ENCODE measurements at regions not wholly inside any gene's neighbourhood (a gene's known extent, or its start where the extent isn't known, plus 50 kb on each side); places are given as distances from the start of the nearest gene placed in this dataset.
"Not testable (repeated sequence)": the region's sequence is repeated elsewhere in the genome, so short reads cannot be mapped to it uniquely, and the experiment has no call there.

DNA sequence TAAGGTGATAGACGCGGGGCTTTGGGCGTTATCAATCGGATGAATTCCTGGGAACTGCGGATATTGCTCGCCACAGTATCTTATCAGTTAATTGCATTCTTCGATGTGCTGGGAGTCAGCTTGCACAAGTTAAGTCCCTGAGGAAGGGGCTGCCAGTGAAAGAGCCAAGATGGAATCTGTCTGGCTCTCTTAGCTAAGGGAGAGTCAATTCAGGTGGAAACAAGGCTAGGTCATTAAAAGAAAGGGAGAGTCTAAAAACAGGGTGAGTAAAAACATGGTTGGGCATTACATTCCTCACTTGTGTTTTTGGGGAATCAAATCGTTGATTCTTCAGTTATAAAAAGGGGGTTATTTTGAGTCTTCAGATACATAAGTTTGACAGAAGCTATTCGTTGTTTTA lies 196.2 kb downstream of the OTOP1 start:
- not testable (repeated sequence) for DNase-seq (ENCODE audit: low read depth in 2 of 3, low spot score in 2 of 3)

DNA sequence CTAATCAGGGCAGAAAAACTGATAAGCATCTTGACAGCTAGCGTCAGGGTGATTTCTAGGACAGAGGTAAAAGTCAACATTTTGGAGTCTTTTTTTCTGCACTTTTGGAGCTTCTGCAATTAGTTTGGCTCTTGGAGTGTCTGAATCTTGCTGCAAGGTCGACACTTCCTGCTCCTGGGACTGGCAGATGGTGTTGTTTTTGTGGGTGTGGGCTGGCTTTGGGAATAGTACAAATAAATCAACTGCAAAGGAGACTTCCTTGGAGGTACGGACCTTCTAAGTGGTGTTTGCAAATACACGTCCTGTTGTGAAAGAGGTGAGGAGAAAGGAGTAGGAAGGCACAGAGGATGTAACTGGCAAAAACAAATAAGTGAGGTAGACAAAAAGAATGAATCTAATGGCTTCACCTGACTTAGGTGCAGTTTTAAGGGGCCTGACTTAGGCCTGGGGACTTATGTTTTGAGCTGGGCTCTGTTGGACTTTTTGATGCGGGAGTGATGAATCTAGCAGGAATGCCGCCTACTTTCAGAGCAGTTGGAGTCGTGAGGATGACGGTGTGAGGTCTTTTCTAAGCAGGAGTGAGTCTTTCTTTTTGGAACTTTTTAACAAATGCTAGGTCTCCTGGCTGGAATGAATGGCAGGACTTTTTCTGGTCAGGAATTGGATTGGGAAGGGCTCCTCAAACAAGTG lies 195.1 kb downstream of the OTOP1 start:
- DNase-seq (ENCODE audit: low read depth in 2 of 3, low spot score in 2 of 3): not testable (repeated sequence)

DNA sequence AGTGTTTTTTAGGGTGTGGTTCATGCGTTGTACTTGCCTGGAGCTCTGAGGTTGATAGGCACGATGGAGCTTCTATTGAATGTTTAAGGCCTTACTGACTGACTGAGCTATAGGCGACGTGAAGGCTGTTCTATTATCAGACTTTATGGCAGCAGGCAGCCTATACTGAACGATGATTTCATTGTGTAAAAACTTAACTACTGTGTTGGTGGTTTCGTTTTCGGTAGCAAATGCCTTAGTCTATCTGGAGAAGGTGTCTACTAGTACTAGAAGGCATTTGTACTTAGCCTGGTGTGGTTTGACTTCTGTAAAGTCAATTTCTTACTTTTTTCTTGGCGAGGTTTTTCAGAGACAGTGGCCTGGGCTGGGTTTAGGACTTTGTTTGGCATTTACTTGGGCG lies 194.4 kb downstream of the OTOP1 start:
- DNase-seq (ENCODE audit: low read depth in 2 of 3, low spot score in 2 of 3): not testable (repeated sequence)

DNA sequence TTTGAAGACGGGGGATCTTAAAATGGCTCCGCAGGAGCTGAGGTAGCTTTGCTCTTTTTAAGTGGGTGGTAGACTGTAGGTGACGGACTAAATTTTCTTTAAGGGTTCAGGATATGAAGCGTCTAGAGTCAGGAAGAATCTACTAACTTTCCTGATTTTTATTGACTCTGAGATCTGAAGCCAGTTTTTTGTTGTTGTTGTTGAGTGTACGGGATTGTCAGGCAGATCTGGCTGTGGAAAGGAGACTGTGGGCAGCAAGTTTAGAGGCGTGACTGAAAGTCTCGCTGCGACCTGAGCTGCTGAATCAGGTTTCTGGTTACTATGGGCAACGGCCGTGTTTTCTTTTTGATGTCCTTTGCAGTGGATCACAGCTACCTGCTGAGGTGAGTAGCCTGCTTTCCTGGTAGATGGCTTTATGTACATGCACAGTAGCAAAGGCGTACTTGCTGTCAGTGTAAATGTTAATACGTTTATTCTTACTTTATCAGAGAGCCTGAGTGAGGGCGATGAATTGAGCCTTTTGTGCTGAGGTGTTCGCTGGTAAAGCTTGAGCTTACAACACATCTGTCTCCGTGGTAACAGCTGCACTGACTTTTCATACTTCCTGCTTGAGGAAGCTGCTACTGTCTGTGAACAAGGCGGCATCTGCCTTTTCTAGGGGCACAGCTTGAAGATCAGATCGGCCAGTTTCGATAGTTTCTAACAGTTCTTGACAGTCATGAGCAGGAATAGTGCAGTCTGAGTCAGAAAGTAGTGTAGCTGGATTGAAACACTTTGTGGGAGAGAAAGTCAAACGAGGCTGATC lies 193.7 kb downstream of the OTOP1 start:
- DNase-seq (ENCODE audit: low read depth in 2 of 3, low spot score in 2 of 3): not testable (repeated sequence)

DNA sequence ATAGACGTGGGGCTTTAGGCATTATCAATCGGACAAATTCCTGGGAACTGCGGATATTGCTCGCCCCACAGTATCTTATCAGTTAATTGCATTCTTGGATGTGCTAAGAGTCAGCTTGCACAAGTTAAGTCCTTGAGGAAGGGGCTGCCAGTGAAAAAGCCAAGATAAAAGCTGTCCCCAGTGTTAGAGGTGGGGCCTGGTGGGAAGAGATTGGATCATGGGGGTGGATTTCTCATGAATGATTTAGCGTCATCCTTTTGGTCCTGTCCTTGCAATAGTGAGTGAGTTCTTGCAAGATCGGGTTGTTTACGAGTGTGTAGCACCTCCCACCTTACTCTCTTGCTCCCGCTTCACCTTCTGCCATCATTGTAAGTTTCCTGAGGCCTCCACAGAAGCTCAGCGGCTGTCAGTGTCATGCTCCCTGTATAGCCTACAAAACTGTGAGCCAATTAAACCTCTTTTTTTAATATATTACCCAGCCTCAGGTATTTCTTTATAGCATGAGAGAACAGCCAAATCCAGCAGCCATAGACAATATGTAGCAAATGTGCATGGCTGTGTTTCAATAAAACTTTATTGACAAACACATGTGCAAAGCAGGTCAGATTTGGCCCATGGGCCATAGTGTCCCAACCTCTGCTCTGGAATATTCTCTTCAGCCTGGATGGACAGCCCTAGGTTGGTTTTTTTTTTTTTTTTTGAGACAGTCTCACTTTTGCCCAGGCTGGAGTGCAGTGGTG lies 189.2 kb downstream of the OTOP1 start:
- not testable (repeated sequence) for DNase-seq (ENCODE audit: low read depth in 2 of 3, low spot score in 2 of 3)

- not testable (repeated sequence) for DNase-seq (ENCODE audit: low read depth in 2 of 3, low spot score in 2 of 3)
These were observed 180.9 kb downstream of the OTOP1 start for GRCh38 chr4:4045823-4046222.

DNA sequence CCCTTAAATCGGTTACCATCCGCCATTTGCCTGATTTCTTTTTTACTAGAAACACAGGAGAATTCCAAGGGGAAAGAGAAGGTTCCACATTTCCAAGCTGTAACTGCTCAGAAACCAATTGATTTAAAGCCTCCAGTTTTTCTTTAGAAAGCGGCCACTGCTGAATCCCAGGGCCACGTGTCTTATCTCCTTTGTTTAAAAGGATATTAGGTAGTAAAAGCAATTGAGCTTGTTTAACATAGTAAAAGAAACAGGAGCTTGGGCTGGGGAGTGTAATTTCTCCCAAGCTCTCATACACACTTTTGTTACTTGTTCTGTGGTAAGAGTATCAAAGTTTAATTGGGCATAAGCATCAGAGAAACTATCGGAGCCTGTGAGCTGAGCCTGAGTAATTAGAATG lies 180.0 kb downstream of the OTOP1 start:
- DNase-seq (ENCODE audit: low read depth in 2 of 3, low spot score in 2 of 3): not testable (repeated sequence)

GRCh38 chr4:4047202-4047601 lies 179.5 kb downstream of the OTOP1 start:
- DNase-seq (ENCODE audit: low read depth in 2 of 3, low spot score in 2 of 3): not testable (repeated sequence)

- DNase-seq (ENCODE audit: low read depth in 2 of 3, low spot score in 2 of 3): not testable (repeated sequence)
These were observed 178.5 kb downstream of the OTOP1 start for GRCh38 chr4:4048227-4048626.

DNA sequence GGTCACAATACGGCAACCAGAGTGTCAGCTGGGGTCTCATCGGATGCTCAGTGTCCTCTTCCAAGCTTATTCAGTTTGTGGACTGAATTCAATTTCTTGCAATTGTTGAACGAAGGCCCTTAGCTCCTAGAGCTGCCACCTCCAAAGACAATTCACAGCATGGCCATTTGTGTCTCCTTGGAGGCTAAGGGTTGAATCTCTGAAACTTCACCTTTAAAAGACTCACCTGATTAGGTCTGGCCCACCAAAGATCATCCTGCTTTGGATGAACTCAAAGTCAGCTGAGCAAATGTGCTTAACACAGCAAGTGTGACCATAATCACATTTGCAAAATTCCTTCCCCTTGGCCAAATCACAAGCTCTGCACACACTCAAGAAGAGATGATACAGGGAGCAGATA lies 175.9 kb downstream of the OTOP1 start:
- not testable (repeated sequence) for DNase-seq (ENCODE audit: low read depth in 2 of 3, low spot score in 2 of 3)

GRCh38 chr4:4052933-4053332 lies 173.8 kb downstream of the OTOP1 start:
- not testable (repeated sequence) for DNase-seq (ENCODE audit: low read depth in 2 of 3, low spot score in 2 of 3)

DNA sequence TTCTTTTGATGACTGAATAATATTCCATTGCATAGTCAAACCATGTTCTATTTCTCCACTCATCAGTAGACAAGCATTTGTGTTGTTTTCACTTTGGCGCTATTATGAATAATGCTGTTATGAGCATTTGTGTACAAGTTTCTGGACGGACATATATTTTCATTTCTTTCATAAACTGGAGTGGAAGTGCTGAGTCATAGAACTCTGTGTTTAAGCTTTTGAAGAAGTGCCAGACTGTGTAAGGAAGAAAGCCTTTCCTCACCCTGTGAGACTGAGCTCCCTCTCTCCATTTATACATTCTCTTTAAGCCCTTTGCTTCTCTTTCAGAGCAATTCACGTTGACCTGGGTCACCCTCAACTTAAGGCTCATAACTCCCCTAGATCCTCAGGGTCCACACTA lies 169.5 kb downstream of the OTOP1 start:
- DNase-seq (ENCODE audit: low read depth in 2 of 3, low spot score in 2 of 3): not testable (repeated sequence)

DNA sequence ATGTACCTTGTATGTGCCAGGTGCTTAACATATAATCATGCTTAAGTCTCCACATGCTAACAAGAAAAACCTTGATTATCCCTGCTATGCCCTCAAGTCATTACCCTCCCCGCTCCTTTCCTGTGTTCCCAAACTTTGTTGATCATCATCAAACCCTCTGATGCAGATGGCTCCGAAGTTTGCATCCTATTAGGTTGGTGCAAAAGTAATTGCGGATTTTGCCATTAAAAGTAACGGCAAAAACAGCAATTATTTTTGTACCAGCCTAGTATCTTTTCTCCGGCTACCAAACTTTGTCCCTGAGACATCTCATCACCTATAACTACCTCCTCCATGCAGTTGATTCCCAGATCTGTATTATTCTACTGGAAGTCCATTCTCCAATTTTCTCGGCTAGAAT lies 142.6 kb downstream of the OTOP1 start:
- not testable (repeated sequence) for DNase-seq (ENCODE audit: low read depth in 2 of 3, low spot score in 2 of 3)

- not testable (repeated sequence) for DNase-seq (ENCODE audit: low read depth in 2 of 3, low spot score in 2 of 3)
These were observed 136.9 kb downstream of the OTOP1 start for GRCh38 chr4:4089716-4090419.

DNA sequence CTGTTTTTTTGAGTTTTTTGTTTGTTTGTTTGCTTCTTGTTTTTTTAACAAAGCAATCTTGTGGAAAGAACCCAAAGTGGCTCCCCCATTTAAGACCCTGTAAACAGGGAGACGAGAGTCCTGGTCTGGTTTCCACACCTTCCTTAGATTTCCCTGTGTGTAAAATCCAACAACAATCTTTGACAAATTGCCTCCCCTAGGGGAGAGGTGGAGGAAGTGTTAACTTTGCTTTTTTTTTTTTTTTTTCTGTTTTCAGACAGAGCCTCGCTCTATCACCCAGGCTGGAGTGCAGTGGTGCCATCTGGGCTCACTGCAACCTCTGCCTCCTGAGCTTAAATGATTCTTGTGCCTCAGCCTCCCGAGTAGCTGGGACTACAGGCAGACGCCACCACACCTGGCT lies 136.0 kb downstream of the OTOP1 start:
- not testable (repeated sequence) for DNase-seq (ENCODE audit: low read depth in 2 of 3, low spot score in 2 of 3)

DNA sequence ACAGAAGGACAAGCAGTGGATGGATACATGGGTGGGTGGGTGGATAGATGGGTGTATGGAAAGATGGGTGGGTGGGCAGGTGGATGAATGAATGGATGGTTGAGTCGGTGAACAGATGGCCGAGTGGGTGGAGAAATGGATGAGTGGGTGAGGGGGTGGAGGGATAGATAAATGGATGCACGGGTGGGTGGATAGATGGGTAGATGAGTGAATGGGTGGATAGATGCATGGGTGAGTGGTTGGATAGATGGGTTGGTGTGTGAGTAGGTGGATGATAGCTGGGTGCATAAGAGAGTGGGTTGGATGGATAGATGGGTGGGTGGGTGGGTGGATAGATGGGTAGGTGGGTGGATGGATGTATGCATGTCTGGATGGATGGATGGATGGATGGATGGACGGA lies 134.6 kb downstream of the OTOP1 start:
- DNase-seq (ENCODE audit: low read depth in 2 of 3, low spot score in 2 of 3): not testable (repeated sequence)

DNA sequence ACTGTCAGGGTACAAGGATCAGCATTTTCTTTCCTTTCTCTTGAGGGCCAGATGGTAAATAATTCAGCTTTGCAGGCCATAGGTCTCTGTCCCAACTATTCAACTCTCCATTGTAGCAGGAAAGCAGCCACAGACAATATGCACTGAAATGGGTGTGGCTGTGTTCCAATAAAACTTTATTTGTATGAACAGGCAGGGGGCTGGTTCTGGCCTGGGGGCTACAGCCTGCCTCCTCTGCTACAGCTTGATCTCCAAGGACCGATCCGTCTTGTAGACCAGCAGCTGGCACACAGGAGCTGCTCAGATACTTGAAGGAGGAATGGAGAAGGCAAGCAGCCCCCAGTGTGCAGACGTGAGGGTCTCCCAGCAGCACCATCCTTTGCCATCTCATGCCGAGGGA lies 127.1 kb downstream of the OTOP1 start:
- not testable (repeated sequence) for DNase-seq (ENCODE audit: low read depth in 2 of 3, low spot score in 2 of 3)

DNA sequence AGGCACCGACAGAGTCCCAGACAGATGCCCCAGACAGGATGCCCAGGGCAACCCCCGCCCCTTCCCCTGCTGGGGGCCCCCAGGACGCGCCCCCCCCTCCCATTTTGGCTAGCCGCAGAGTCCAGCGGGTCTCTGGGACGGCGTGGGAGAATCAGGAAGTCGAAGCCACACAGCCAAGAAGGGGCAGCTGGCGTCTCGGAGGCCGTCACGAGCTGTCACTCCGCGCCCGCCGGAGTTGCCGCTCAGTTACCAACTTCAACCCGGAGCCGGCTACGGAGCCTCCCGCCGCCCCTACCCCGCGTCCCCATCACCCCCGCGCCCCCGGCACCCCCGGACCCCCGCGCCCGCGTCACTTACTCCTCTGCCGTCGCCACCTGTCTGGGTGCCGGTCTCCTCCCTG lies 119.8 kb downstream of the OTOP1 start:
- DNase-seq (ENCODE audit: low read depth in 2 of 3, low spot score in 2 of 3): not testable (repeated sequence)

- DNase-seq (ENCODE audit: low read depth in 2 of 3, low spot score in 2 of 3): peak; percentile 51 to 71 (median 62)
These were observed 119.2 kb downstream of the OTOP1 start for GRCh38 chr4:4107411-4108107.

DNA sequence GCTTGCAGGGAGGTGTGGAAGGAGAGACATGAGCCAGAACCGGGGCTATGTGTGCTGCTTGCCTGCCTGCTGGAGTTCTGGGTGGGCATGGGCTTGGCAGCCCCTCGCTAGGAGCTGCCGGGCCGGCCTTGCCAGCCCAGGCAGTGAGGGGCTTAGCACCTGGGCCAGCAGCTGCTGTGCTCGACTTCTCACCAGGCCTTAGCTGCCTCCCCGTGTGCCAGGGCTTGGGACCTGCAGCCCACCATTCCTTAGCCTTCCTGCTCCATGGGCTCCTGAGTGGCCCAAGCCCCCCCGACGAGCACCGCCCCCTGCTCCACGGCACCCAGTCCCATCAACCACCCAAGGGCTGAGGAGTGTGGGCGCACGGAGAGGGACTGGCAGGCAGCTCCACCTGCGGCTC lies 111.3 kb downstream of the OTOP1 start:
- DNase-seq (ENCODE audit: low read depth in 2 of 3, low spot score in 2 of 3): not testable (repeated sequence)
